GM12878 (cell line): ENCODE measurements at regions not wholly inside any gene's neighbourhood (a gene's known extent, or its start where the extent isn't known, plus 50 kb on each side); places are given as distances from the start of the nearest gene placed in this dataset.

ENCODE experiments used
- CTCF ChIP-seq, 3 experiments: IDR thresholded peaks in 2 of 3; conservative IDR thresholded peaks in 1 of 3; 2 replicates each; pipeline ENCODE4 v1.5.1; 2011; ENCODE audit warnings: low read depth in 3 of 3, low read length in 3 of 3, mild to moderate bottlenecking in 3 of 3, control low read depth in 2 of 3, moderate library complexity in 2 of 3, inconsistent platforms in 1 of 3, mixed read lengths in 1 of 3; ENCODE audit not compliant: control insufficient read depth in 2 of 3, insufficient read depth in 1 of 3; ENCODE audit errors: extremely low read depth in 1 of 3
- EP300 ChIP-seq, 2 experiments: fragments of 150-350 bp in 1 of 2; IDR thresholded peaks; 2 replicates each; pipeline ENCODE4 v1.6.1; 2011 to 2012; ENCODE audit warnings: low read depth in 2 of 2, low read length in 2 of 2, borderline replicate concordance in 1 of 2, improper control_type of control experiment in 1 of 2, inconsistent platforms in 1 of 2; ENCODE audit not compliant: control insufficient read depth in 1 of 2
- SIN3A ChIP-seq: IDR thresholded peaks from 2 replicates; pipeline ENCODE4 v1.6.1; 2012; ENCODE audit warnings: low read depth, low read length, improper control_type of control experiment
- USF2 ChIP-seq: IDR thresholded peaks from 2 replicates; pipeline ENCODE4 v1.6.1; 2011; ENCODE audit warnings: low read depth, low read length, improper control_type of control experiment, borderline replicate concordance

DNA sequence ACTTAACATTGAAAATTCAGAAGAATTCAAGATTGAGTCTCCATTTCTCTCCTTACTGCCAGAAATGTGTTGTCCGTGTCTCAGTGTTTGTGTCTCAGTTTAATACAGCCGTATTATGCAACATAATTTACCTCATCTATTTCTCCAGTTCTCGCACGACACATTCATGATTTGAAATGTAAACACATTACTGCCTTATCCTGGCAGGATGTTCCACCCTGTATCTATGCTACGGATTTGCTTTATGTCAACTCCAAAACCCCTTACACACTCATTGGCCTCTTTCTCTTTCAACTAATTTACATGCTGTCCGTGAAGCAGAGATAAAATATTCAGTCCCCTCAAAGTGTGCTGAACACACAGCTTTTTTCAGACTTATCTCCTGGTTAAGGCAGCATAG is 653.7 kb upstream of the SEMA3D start:
- no peak for TF ChIP-seq CTCF (IDR thresholded peaks at IDR 0.05 in 2 of 3, conservative IDR thresholded peaks at IDR 0.05 in 1 of 3; ENCODE audit: control insufficient read depth in 2 of 3, extremely low read depth in 1 of 3, insufficient read depth in 1 of 3, low read depth in 3 of 3, low read length in 3 of 3)
- no peak for TF ChIP-seq USF2
- TF ChIP-seq EP300 (IDR thresholded peaks at IDR 0.05; ENCODE audit: borderline replicate concordance in 1 of 2, control insufficient read depth in 1 of 2, low read depth in 2 of 2, low read length in 2 of 2): no peak
- no peak for TF ChIP-seq SIN3A
